Activated CD8-positive, alpha-beta T cell treated with anti-CD3 and anti-CD28 coated beads, Interleukin-2, amount 10 ng/mL, durations not matched to agents 7 days and 5 days (primary cell): ENCODE measurements at regions not wholly inside any gene's neighbourhood (a gene's known extent, or its start where the extent isn't known, plus 50 kb on each side); places are given as distances from the start of the nearest gene placed in this dataset.

Experiments
- ATAC-seq: fragments of 150-1000 bp; cut with Tn5 transposase; one replicate; pipeline ENCODE4 v1.10.0; 2021; ENCODE audit warnings: moderate library complexity
- CTCF ChIA-PET: fragments of 350-600 bp; sonication (Branson Sonifier 250); formaldehyde crosslinking; loops from one replicate; lab custom pipeline; 2021; ENCODE audit warnings: antibody characterized with exemption; lab: Charles Lee
- POLR2A ChIA-PET: fragments of 350-600 bp; sonication (Branson Sonifier 250); formaldehyde crosslinking; loops from one replicate; lab custom pipeline; 2021; ENCODE audit warnings: antibody characterized with exemption; lab: Charles Lee
- DNase-seq: peaks from one replicate; pipeline ENCODE4 v3.0.0-alpha.2; 2020
- H3K27ac Mint-ChIP-seq: one replicate; pipeline ENCODE4 v1.8.0; 2021; ENCODE audit warnings: mild to moderate bottlenecking, mixed read lengths
- H3K27me3 Mint-ChIP-seq: one replicate; pipeline ENCODE4 v1.8.0; 2021; ENCODE audit warnings: low read depth, mixed read lengths
- H3K36me3 Mint-ChIP-seq: one replicate; pipeline ENCODE4 v1.8.0; 2021; ENCODE audit warnings: low read depth, mixed read lengths
- H3K4me1 Mint-ChIP-seq: one replicate; pipeline ENCODE4 v1.8.0; 2021; ENCODE audit warnings: low read depth, mixed read lengths
- H3K4me3 Mint-ChIP-seq: one replicate; pipeline ENCODE4 v1.8.0; 2021; ENCODE audit warnings: mild to moderate bottlenecking, mixed read lengths
- H3K9me3 Mint-ChIP-seq: one replicate; pipeline ENCODE4 v1.8.0; 2022; ENCODE audit warnings: mixed read lengths; ENCODE audit not compliant: insufficient read depth

- POLR2A ChIA-PET = no interaction called here
- no peak overlapping the region for H3K27ac Mint-ChIP-seq
- no peak for DNase-seq
- no peak overlapping the region for H3K4me3 Mint-ChIP-seq
- H3K36me3 Mint-ChIP-seq = no peaks in the 10 kb centered on the region
- no peaks in the 10 kb centered on the region for H3K4me1 Mint-ChIP-seq
- peaks cover 43% of the 10 kb centered on the region for H3K9me3 Mint-ChIP-seq
- no peaks in the 10 kb centered on the region for H3K27me3 Mint-ChIP-seq
- ATAC-seq = no peak
- CTCF ChIA-PET = no interaction called here
Measured at GRCh38 chr2:57146951-57147350, 899.7 kb upstream of the VRK2 start.

DNA sequence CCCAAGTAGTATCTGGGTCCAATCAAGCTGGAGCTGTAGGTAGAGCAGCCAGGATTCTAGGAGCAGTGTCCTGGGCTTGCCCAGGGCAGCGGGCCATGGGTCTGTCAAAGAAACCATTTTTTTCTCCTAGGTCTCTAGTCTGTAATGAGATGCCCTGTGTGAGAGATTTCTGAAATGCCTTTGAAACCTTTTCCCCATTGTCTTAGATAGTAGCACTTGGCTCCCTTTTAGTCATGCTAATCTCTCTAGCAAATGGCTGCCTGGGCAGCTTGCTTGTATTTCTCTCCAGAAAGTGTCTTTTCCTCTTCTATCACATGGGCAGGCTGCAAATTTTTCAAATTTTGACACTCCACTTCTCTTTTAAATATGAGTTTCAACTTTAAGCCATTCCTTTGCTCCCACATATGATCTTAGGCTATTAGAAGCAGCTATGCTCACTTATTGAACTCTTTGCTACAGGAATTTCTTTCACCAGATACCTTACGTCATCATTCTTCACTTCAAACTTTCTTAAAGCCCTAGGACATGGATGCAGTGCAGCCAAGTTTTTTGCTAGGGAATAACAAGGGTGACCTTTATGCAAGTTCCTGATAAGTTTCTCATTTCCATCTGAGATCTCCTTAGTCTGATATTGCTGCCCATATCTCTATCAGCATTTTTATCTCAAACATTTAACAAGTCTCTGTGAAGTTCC is 890.2 kb upstream of the VRK2 start:
- no peaks in the 10 kb centered on the region for H3K4me1 Mint-ChIP-seq
- H3K9me3 Mint-ChIP-seq = peaks cover under 1% of the 10 kb centered on the region
- CTCF ChIA-PET = no interaction called here
- ATAC-seq (no peak), DNase-seq (no peak)
- H3K27ac Mint-ChIP-seq = no peak overlapping the region
- no peaks in the 10 kb centered on the region for H3K36me3 Mint-ChIP-seq
- no peak overlapping the region for H3K4me3 Mint-ChIP-seq
- H3K27me3 Mint-ChIP-seq = no peaks in the 10 kb centered on the region
- POLR2A ChIA-PET = no interaction called here

DNA sequence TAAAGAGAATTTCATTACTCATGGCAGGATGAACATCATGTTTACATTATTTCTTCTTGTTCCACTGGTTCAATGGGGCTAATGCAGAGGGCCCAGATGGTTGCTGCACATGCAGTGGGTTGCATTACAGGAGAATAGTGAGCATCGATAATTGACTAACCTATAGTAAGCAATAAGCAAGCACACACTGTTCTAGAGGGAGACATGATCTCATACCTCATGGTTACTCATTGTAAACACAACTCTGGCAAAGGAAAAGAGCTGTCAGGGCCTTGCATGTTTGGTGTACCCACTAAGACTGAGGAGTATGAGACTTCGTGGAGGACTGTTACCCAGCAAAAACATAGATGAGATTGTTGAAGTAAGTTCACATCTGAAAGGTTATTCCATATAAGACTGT is 885.6 kb upstream of the VRK2 start:
- POLR2A ChIA-PET = no interaction called here
- Mint-ChIP-seq H3K9me3 (peaks cover 2% of the 10 kb centered on the region), H3K27ac (no peak overlapping the region), H3K36me3 (no peaks in the 10 kb centered on the region), H3K4me1 (no peaks in the 10 kb centered on the region), H3K4me3 (no peak overlapping the region), H3K27me3 (no peaks in the 10 kb centered on the region)
- DNase-seq = no peak
- ATAC-seq = no peak
- CTCF ChIA-PET = no interaction called here

GRCh38 chr2:57177176-57177575 is 869.4 kb upstream of the VRK2 start:
- CTCF ChIA-PET = no interaction called here

DNA sequence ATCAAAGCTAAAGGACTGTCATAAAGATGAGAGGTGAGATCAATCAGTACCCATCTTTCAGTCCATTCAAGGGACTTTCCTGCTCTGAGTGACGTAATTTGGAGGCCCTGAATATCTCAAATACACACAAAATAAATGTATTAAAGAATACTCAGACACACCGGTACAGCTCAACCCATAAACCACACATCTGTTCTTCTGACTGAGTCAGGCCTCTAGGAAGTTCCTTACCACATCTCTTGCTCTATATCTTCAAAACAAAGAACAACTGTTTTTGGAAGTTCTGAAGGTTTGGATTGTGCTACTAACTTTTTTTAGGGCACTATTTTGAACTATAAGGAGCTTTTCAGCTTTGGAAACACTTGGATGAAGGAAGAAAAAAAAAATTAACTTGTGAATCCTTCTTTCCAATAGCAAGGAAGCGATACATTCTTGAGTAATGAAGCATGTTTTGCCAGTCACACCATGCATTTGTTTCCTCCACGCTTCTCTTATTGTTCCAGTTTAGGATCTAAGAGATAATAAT is 866.5 kb upstream of the VRK2 start:
- no peak for DNase-seq
- H3K4me1 Mint-ChIP-seq = no peaks in the 10 kb centered on the region
- POLR2A ChIA-PET = no interaction called here
- H3K4me3 Mint-ChIP-seq = no peak overlapping the region
- H3K27ac Mint-ChIP-seq = no peak overlapping the region
- no peak for ATAC-seq
- CTCF ChIA-PET = no interaction called here
- no peaks in the 10 kb centered on the region for H3K36me3 Mint-ChIP-seq
- H3K27me3 Mint-ChIP-seq = no peaks in the 10 kb centered on the region
- peaks cover 12% of the 10 kb centered on the region for H3K9me3 Mint-ChIP-seq

More at GRCh38 chr2:57177176-57177575, 869.4 kb upstream of the VRK2 start:
- no peaks in the 10 kb centered on the region for H3K36me3 Mint-ChIP-seq
- DNase-seq (no peak), ATAC-seq (no peak)
- POLR2A ChIA-PET = no interaction called here
- H3K9me3 Mint-ChIP-seq = peaks cover 7% of the 10 kb centered on the region
- no peak overlapping the region for H3K4me3 Mint-ChIP-seq
- no peak overlapping the region for H3K27ac Mint-ChIP-seq
- H3K27me3 Mint-ChIP-seq = no peaks in the 10 kb centered on the region
- no peaks in the 10 kb centered on the region for H3K4me1 Mint-ChIP-seq

GRCh38 chr2:57180678-57181077 is 865.9 kb upstream of the VRK2 start:
- no peak overlapping the region for H3K4me3 Mint-ChIP-seq
- DNase-seq (no peak), ATAC-seq (no peak)
- no peak overlapping the region for H3K27ac Mint-ChIP-seq
- ChIA-PET CTCF (no interaction called here), POLR2A (no interaction called here)
- H3K4me1 Mint-ChIP-seq = no peaks in the 10 kb centered on the region
- no peaks in the 10 kb centered on the region for H3K36me3 Mint-ChIP-seq
- peaks cover 16% of the 10 kb centered on the region for H3K9me3 Mint-ChIP-seq
- no peaks in the 10 kb centered on the region for H3K27me3 Mint-ChIP-seq

GRCh38 chr2:57181315-57182038 is 865.1 kb upstream of the VRK2 start:
- CTCF ChIA-PET = no interaction called here
- ATAC-seq = no peak

GRCh38 chr2:57182916-57183315 is 863.7 kb upstream of the VRK2 start:
- H3K4me1 Mint-ChIP-seq = no peaks in the 10 kb centered on the region
- ATAC-seq (no peak), DNase-seq (no peak)
- H3K9me3 Mint-ChIP-seq = peaks cover 9% of the 10 kb centered on the region
- POLR2A ChIA-PET = no interaction called here
- H3K27ac Mint-ChIP-seq = no peak overlapping the region
- H3K36me3 Mint-ChIP-seq = no peaks in the 10 kb centered on the region
- CTCF ChIA-PET = no interaction called here
- no peaks in the 10 kb centered on the region for H3K27me3 Mint-ChIP-seq
- H3K4me3 Mint-ChIP-seq = no peak overlapping the region

More at GRCh38 chr2:57181315-57182038, 865.1 kb upstream of the VRK2 start:
- no peaks in the 10 kb centered on the region for H3K36me3 Mint-ChIP-seq
- POLR2A ChIA-PET = no interaction called here
- peaks cover 16% of the 10 kb centered on the region for H3K9me3 Mint-ChIP-seq
- no peak for DNase-seq
- H3K27me3 Mint-ChIP-seq = no peaks in the 10 kb centered on the region
- H3K4me3 Mint-ChIP-seq = no peak overlapping the region
- no peaks in the 10 kb centered on the region for H3K4me1 Mint-ChIP-seq
- no peak overlapping the region for H3K27ac Mint-ChIP-seq

- Mint-ChIP-seq H3K9me3 (peaks cover 9% of the 10 kb centered on the region), H3K27me3 (no peaks in the 10 kb centered on the region), H3K4me1 (no peaks in the 10 kb centered on the region), H3K36me3 (no peaks in the 10 kb centered on the region), H3K27ac (no peak overlapping the region), H3K4me3 (no peak overlapping the region)
- CTCF ChIA-PET = no interaction called here
- DNase-seq = no peak
- ATAC-seq = no peak
- POLR2A ChIA-PET = no interaction called here
Measured at GRCh38 chr2:57185568-57185967, 861.0 kb upstream of the VRK2 start.

DNA sequence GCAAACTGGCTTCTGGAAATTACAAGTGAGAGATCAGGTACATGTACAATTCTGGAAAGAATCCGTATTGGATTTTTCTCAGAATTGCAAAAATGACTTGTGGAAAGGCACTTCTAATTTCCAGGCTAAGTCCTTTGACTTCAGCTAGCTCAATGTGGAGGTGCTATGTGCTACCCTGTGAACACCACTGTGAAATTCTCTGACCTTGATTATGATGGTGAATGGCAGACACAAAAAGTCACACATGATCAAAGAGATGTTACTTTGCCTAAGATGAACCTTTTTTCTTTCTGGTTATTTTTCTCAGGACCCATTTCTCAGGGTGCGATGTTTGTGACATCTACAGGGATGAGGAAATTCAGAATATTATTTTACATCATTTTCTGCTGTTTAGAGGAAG is 856.6 kb upstream of the VRK2 start:
- Mint-ChIP-seq H3K36me3 (no peaks in the 10 kb centered on the region), H3K4me1 (no peaks in the 10 kb centered on the region), H3K9me3 (peaks cover 4% of the 10 kb centered on the region), H3K4me3 (no peak overlapping the region), H3K27ac (no peak overlapping the region), H3K27me3 (no peaks in the 10 kb centered on the region)
- ChIA-PET CTCF (no interaction called here), POLR2A (no interaction called here)
- peak; percentile 39 for ATAC-seq
- DNase-seq = no peak

GRCh38 chr2:57199663-57200062 is 846.9 kb upstream of the VRK2 start:
- H3K4me3 Mint-ChIP-seq = no peak overlapping the region
- POLR2A ChIA-PET = no interaction called here
- H3K36me3 Mint-ChIP-seq = no peaks in the 10 kb centered on the region
- H3K27ac Mint-ChIP-seq = no peak overlapping the region
- no peak for ATAC-seq
- no peaks in the 10 kb centered on the region for H3K27me3 Mint-ChIP-seq
- CTCF ChIA-PET = no interaction called here
- no peaks in the 10 kb centered on the region for H3K4me1 Mint-ChIP-seq
- H3K9me3 Mint-ChIP-seq = peaks cover 3% of the 10 kb centered on the region
- no peak for DNase-seq

DNA sequence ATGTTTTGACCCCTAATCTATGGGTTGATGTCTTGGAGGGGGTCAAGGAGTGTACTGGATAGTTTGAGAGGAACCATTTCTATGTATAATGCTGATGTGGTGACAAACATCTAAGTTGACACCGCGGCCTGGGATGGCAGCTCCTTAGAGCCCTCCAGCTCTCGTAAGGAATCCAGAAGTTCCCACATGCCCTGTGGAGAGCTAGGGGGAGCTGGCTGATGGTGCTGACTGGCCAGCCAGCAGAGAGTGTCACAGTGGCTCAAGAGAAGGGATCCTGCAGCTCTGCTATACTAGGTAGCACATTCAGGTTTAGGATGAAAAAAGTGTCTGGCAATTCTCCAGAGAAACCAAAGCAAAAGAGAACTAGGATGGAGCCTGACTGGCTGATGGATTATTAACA is 842.2 kb upstream of the VRK2 start:
- no peak for DNase-seq
- Mint-ChIP-seq H3K27me3 (no peaks in the 10 kb centered on the region), H3K27ac (no peak overlapping the region), H3K36me3 (no peaks in the 10 kb centered on the region), H3K9me3 (peaks cover 3% of the 10 kb centered on the region), H3K4me1 (no peaks in the 10 kb centered on the region), H3K4me3 (no peak overlapping the region)
- CTCF ChIA-PET = no interaction called here
- ATAC-seq = no peak
- POLR2A ChIA-PET = no interaction called here
